ENCODE measurements at regions not wholly inside any gene's neighbourhood (a gene's known extent, or its start where the extent isn't known, plus 50 kb on each side); places are given as distances from the start of the nearest gene placed in this dataset.

DNA sequence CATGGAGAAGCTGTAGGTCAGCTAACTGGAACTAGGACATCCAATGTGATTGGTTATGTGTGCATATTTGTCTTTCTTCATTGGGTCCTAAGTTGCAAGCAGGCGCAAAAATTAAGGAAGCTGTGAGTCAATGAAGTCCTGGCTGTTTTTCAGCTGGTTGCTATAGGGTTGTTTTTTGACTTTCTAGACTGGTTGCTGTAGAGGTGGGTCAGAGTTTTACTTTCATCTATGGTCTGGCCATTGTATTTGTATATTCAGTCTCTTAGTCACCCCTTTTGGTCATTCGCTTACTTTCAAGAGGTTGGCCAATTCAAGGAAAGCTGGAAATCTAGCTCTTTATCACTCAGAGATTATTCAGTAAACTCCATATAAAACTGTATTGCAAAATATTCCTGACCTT is 62.0 kb upstream of the AMZ2 start:
- no peak for DNase-seq
- Histone ChIP-seq H3K4me1 (ENCODE audit: insufficient read depth, low read length) (peaks cover 55% of the 10 kb centered on the region), H3K27me3 (ENCODE audit: insufficient read depth, low read length, poor library complexity) (no peaks in the 10 kb centered on the region), H3K4me2 (ENCODE audit: insufficient read depth, low read length) (no peak overlapping the region), H3K36me3 (ENCODE audit: insufficient read depth, low read length) (no peaks in the 10 kb centered on the region), H3K4me3 (ENCODE audit: low read depth in 1 of 2, low read length in 2 of 2) (no peak overlapping the region), H3K79me2 (ENCODE audit: insufficient read depth, low read length) (peaks cover 7% of the 10 kb centered on the region; the same call in 1 of the 2 replicates), H2AFZ (ENCODE audit: low read depth, low read length) (no peak overlapping the region), H3K9ac (ENCODE audit: low read depth, low read length) (no peak overlapping the region), H3K9me3 (ENCODE audit: insufficient read depth, low read length, severe bottlenecking) (no peaks in the 10 kb centered on the region), H4K20me1 (ENCODE audit: insufficient read depth, low read length) (no peaks in the 10 kb centered on the region), H3K27ac (ENCODE audit: low read length) (no peak overlapping the region; the same call in 1 of the 2 replicates)
- no peak for ATAC-seq (ENCODE audit: insufficient read depth, low read depth)
- TF ChIP-seq, protein P1, sequence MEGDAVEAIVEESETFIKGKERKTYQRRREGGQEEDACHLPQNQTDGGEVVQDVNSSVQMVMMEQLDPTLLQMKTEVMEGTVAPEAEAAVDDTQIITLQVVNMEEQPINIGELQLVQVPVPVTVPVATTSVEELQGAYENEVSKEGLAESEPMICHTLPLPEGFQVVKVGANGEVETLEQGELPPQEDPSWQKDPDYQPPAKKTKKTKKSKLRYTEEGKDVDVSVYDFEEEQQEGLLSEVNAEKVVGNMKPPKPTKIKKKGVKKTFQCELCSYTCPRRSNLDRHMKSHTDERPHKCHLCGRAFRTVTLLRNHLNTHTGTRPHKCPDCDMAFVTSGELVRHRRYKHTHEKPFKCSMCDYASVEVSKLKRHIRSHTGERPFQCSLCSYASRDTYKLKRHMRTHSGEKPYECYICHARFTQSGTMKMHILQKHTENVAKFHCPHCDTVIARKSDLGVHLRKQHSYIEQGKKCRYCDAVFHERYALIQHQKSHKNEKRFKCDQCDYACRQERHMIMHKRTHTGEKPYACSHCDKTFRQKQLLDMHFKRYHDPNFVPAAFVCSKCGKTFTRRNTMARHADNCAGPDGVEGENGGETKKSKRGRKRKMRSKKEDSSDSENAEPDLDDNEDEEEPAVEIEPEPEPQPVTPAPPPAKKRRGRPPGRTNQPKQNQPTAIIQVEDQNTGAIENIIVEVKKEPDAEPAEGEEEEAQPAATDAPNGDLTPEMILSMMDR (IDR thresholded peaks at IDR 0.05; ENCODE audit: borderline replicate concordance, extremely low read depth, low read length, poor library complexity, severe bottlenecking), result no peak

DNA sequence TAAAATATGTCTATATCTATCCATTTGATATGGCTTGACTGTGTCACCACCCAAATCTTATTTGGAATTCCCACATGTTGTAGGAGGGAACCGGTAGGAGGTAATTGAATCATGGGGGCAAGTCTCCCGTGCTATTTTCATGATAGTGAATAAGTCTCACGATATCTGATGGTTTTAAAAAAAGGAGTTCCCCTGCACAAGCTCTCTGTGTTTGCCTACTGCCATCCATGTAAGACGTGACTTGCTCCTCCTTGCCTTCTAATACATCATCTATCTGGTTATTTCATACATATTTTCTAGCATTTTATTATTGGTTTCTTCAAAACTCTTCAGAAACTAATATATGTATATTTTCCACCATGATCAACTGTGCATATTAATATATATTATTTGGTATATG is 57.3 kb upstream of the AMZ2 start:
- Histone ChIP-seq H3K9ac (ENCODE audit: low read depth, low read length) (no peak overlapping the region), H3K9me3 (ENCODE audit: insufficient read depth, low read length, severe bottlenecking) (no peaks in the 10 kb centered on the region), H3K4me3 (ENCODE audit: low read depth in 1 of 2, low read length in 2 of 2) (no peak overlapping the region), H3K27me3 (ENCODE audit: insufficient read depth, low read length, poor library complexity) (no peaks in the 10 kb centered on the region), H3K4me1 (ENCODE audit: insufficient read depth, low read length) (peaks cover 8% of the 10 kb centered on the region), H3K27ac (ENCODE audit: low read length) (no peak overlapping the region), H4K20me1 (ENCODE audit: insufficient read depth, low read length) (no peaks in the 10 kb centered on the region), H3K4me2 (ENCODE audit: insufficient read depth, low read length) (no peak overlapping the region), H2AFZ (ENCODE audit: low read depth, low read length) (no peak overlapping the region), H3K36me3 (ENCODE audit: insufficient read depth, low read length) (no peaks in the 10 kb centered on the region), H3K79me2 (ENCODE audit: insufficient read depth, low read length) (no peaks in the 10 kb centered on the region)
- ATAC-seq (ENCODE audit: insufficient read depth, low read depth), result no peak
- TF ChIP-seq EZH2 (IDR thresholded peaks at IDR 0.05; ENCODE audit: borderline replicate concordance, low read depth, low read length, severe bottlenecking), result no peak
- TF ChIP-seq, protein P1 (IDR thresholded peaks at IDR 0.05; ENCODE audit: borderline replicate concordance, extremely low read depth, low read length, poor library complexity, severe bottlenecking), result no peak
- DNase-seq, result no peak

DNA sequence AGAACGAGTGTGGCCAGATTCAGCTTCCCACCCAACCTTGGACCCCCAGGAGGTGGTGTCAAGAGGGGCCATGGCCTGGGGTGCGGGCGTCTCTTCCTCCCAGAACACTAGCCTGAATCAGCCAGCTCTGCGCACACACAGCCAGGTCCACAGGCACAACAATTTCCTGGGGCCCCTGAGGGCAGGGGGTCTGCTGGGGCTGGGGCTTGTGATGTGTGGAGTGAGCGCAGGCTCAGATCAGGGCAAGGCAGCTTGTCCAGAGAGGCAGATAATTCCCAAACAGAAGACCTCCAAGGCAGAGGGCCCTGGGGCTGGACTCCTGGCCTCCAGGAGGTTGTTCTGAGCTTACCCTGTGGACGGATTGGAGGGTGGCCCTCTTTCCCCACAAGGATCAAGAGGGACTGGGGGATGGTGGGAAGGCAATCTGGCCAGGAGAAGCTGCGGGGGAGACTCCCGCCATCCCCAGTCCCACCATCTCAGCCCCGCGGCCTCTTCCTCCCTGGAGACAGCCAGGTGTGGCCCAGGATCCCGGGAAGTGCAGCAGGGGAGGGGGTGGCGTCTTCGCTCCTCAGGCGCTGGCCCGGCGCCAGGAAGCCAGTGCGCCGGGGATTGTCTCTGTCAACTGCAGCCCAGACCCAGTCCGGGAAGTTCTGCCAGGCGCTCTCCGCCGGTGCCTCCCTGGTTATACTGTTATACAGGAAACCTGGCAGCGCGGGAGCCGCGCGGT is 52.0 kb upstream of the AMZ2 start:
- Histone ChIP-seq H3K9me3 (ENCODE audit: insufficient read depth, low read length, severe bottlenecking) (no peaks in the 10 kb centered on the region), H3K4me1 (ENCODE audit: insufficient read depth, low read length) (peaks cover 15% of the 10 kb centered on the region), H3K4me3 (ENCODE audit: low read depth in 1 of 2, low read length in 2 of 2) (no peak overlapping the region), H3K4me2 (ENCODE audit: insufficient read depth, low read length) (no peak overlapping the region), H2AFZ (ENCODE audit: low read depth, low read length) (no peak overlapping the region), H3K79me2 (ENCODE audit: insufficient read depth, low read length) (no peaks in the 10 kb centered on the region), H3K9ac (ENCODE audit: low read depth, low read length) (no peak overlapping the region), H3K36me3 (ENCODE audit: insufficient read depth, low read length) (no peaks in the 10 kb centered on the region), H3K27me3 (ENCODE audit: insufficient read depth, low read length, poor library complexity) (no peaks in the 10 kb centered on the region), H3K27ac (ENCODE audit: low read length) (no peak overlapping the region), H4K20me1 (ENCODE audit: insufficient read depth, low read length) (no peaks in the 10 kb centered on the region)
- no peak for ATAC-seq (ENCODE audit: insufficient read depth, low read depth)
- TF ChIP-seq EZH2 (IDR thresholded peaks at IDR 0.05; ENCODE audit: borderline replicate concordance, low read depth, low read length, severe bottlenecking), result no peak
- TF ChIP-seq, protein P1 (IDR thresholded peaks at IDR 0.05; ENCODE audit: borderline replicate concordance, extremely low read depth, low read length, poor library complexity, severe bottlenecking), result no peak
- no peak for DNase-seq

Measured in DND-41 (cell line).